Astrocyte (in vitro differentiated cells and primary cell): ENCODE measurements at regions not wholly inside any gene's neighbourhood (a gene's known extent, or its start where the extent isn't known, plus 50 kb on each side); places are given as distances from the start of the nearest gene placed in this dataset.

ENCODE experiments used
- CTCF ChIP-seq: IDR thresholded peaks from 2 replicates; pipeline ENCODE4 v1.5.1; 2011; ENCODE audit warnings: low read depth, mild to moderate bottlenecking, inconsistent platforms, low read length, moderate library complexity; ENCODE audit not compliant: insufficient read depth
- EZH2 ChIP-seq: IDR thresholded peaks from 2 replicates; pipeline ENCODE4 v1.6.1; 2012; ENCODE audit warnings: mild to moderate bottlenecking, low read length, inconsistent platforms; ENCODE audit not compliant: insufficient read depth

GRCh38 chr1:112332176-112333150 lies 63.6 kb upstream of the CTTNBP2NL start:
- TF ChIP-seq CTCF (no peak), EZH2 (no peak)
